Neural crest cell (in vitro differentiated cells): ENCODE measurements at regions not wholly inside any gene's neighbourhood (a gene's known extent, or its start where the extent isn't known, plus 50 kb on each side); places are given as distances from the start of the nearest gene placed in this dataset.

Experiments used
- DNase-seq: peaks from one replicate; pipeline ENCODE4 v3.0.0; 2021; ENCODE audit warnings: low read depth, mixed read lengths, low spot score
- H3K27ac Mint-ChIP-seq: one replicate; pipeline ENCODE4 v1.8.0; 2021; ENCODE audit warnings: mild to moderate bottlenecking, mixed read lengths; ENCODE audit not compliant: unreplicated experiment
- H3K27me3 Mint-ChIP-seq: 2 replicates; pipeline ENCODE4 v1.8.0; 2021; ENCODE audit warnings: low read depth, mild to moderate bottlenecking, mixed read lengths
- H3K36me3 Mint-ChIP-seq: 2 replicates; pipeline ENCODE4 v1.8.0; 2021; ENCODE audit warnings: low read depth, mild to moderate bottlenecking, mixed read lengths
- H3K4me1 Mint-ChIP-seq: 2 replicates; pipeline ENCODE4 v1.8.0; 2021; ENCODE audit warnings: mixed read lengths
- H3K4me3 Mint-ChIP-seq: one replicate; pipeline ENCODE4 v1.8.0; 2021; ENCODE audit warnings: mild to moderate bottlenecking, mixed read lengths
- H3K9me3 Mint-ChIP-seq: 2 replicates; pipeline ENCODE4 v1.8.0; 2021; ENCODE audit warnings: mixed read lengths
- CTCF ChIP-seq: fragments of 200-600 bp; sonication (generic); conservative IDR thresholded peaks from 2 replicates; pipeline ENCODE4 v1.5.0; 2021; ENCODE audit warnings: antibody characterized with exemption, mild to moderate bottlenecking

GRCh38 chr12:94834036-94834625 lies 169.4 kb downstream of the NDUFA12 start:
- Mint-ChIP-seq H3K4me1 (peaks cover 5% of the 10 kb centered on the region), H3K27ac (no peak overlapping the region), H3K36me3 (no peaks in the 10 kb centered on the region), H3K9me3 (peaks cover 8% of the 10 kb centered on the region), H3K27me3 (no peaks in the 10 kb centered on the region), H3K4me3 (no peak overlapping the region)
- DNase-seq: no peak
- TF ChIP-seq CTCF: no peak

- no peaks in the 10 kb centered on the region for H3K27me3 Mint-ChIP-seq
- DNase-seq: no peak
- peaks cover 6% of the 10 kb centered on the region for H3K9me3 Mint-ChIP-seq
- H3K4me3 Mint-ChIP-seq: no peak overlapping the region
- TF ChIP-seq CTCF: no peak
- H3K36me3 Mint-ChIP-seq: no peaks in the 10 kb centered on the region
- H3K4me1 Mint-ChIP-seq: peaks cover 5% of the 10 kb centered on the region
- H3K27ac Mint-ChIP-seq: no peak overlapping the region
Measured at GRCh38 chr12:94832780-94833681, 170.5 kb downstream of the NDUFA12 start.

- Mint-ChIP-seq H3K36me3 (no peaks in the 10 kb centered on the region), H3K27ac (no peak overlapping the region), H3K4me1 (peaks cover 5% of the 10 kb centered on the region), H3K4me3 (no peak overlapping the region), H3K9me3 (peaks cover 3% of the 10 kb centered on the region), H3K27me3 (no peaks in the 10 kb centered on the region)
- no peak for TF ChIP-seq CTCF
- no peak for DNase-seq
Measured at GRCh38 chr12:94832105-94832504, 171.4 kb downstream of the NDUFA12 start.

GRCh38 chr12:94831081-94831751 lies 172.3 kb downstream of the NDUFA12 start:
- DNase-seq: no peak
- H3K4me1 Mint-ChIP-seq: peaks cover 5% of the 10 kb centered on the region
- H3K36me3 Mint-ChIP-seq: no peaks in the 10 kb centered on the region
- no peaks in the 10 kb centered on the region for H3K27me3 Mint-ChIP-seq
- no peak overlapping the region for H3K27ac Mint-ChIP-seq
- TF ChIP-seq CTCF: no peak
- no peaks in the 10 kb centered on the region for H3K9me3 Mint-ChIP-seq
- no peak overlapping the region for H3K4me3 Mint-ChIP-seq

GRCh38 chr12:94829552-94829951 lies 173.9 kb downstream of the NDUFA12 start:
- H3K9me3 Mint-ChIP-seq: peaks cover 2% of the 10 kb centered on the region
- TF ChIP-seq CTCF: no peak
- no peak for DNase-seq
- peaks cover 2% of the 10 kb centered on the region for H3K27me3 Mint-ChIP-seq
- peaks cover 5% of the 10 kb centered on the region for H3K4me1 Mint-ChIP-seq
- H3K4me3 Mint-ChIP-seq: no peak overlapping the region
- no peak overlapping the region for H3K27ac Mint-ChIP-seq
- H3K36me3 Mint-ChIP-seq: no peaks in the 10 kb centered on the region
